SK-N-SH treated with all-trans-retinoic acid at 6 μM for 48 hours (cell line): ENCODE measurements at regions not wholly inside any gene's neighbourhood (a gene's known extent, or its start where the extent isn't known, plus 50 kb on each side); places are given as distances from the start of the nearest gene placed in this dataset.

Experiments used
- ARNTL ChIP-seq: fragments of 450-650 bp; formaldehyde crosslinking; IDR thresholded peaks from 2 replicates; pipeline ENCODE4 v1.5.0; 2020; ENCODE audit warnings: low read depth, mild to moderate bottlenecking, moderate library complexity, borderline replicate concordance
- BACH2 ChIP-seq: fragments of 250-450 bp; sonication (Bioruptor Pico); IDR thresholded peaks from 2 replicates; pipeline ENCODE4 v1.9.0; 2021; ENCODE audit warnings: mild to moderate bottlenecking, borderline replicate concordance
- CREB5 ChIP-seq: fragments of 250-450 bp; sonication (Bioruptor Pico); IDR thresholded peaks from 2 replicates; pipeline ENCODE4 v1.5.1; 2020; ENCODE audit warnings: low read depth, mild to moderate bottlenecking, moderate library complexity
- CSRNP3 ChIP-seq: fragments of 250-450 bp; sonication (Bioruptor Pico); IDR thresholded peaks from 2 replicates; pipeline ENCODE4 v1.5.1; 2021; ENCODE audit warnings: mild to moderate bottlenecking, moderate library complexity
- ESRRG ChIP-seq: fragments of 250-450 bp; sonication (Bioruptor Pico); IDR thresholded peaks from 2 replicates; pipeline ENCODE4 v1.6.1; 2021; ENCODE audit warnings: mild to moderate bottlenecking
- ISL1 ChIP-seq: fragments of 250-450 bp; sonication (Bioruptor Pico); IDR thresholded peaks from 2 replicates; pipeline ENCODE4 v2.1.2; 2022; ENCODE audit warnings: mild to moderate bottlenecking, moderate library complexity
- PATZ1 ChIP-seq: fragments of 250-450 bp; sonication (Bioruptor Pico); IDR thresholded peaks from 2 replicates; pipeline ENCODE4 v1.8.0; 2020; ENCODE audit warnings: mild to moderate bottlenecking, moderate library complexity, borderline replicate concordance
- POU6F1 ChIP-seq: fragments of 250-450 bp; sonication (Bioruptor Pico); IDR thresholded peaks from 2 replicates; pipeline ENCODE4 v1.8.0; 2021; ENCODE audit warnings: low read depth, mild to moderate bottlenecking, moderate library complexity, borderline replicate concordance
- RARB ChIP-seq: fragments of 250-450 bp; sonication (Bioruptor Pico); IDR thresholded peaks from 2 replicates; pipeline ENCODE4 v1.8.0; 2021; ENCODE audit warnings: mild to moderate bottlenecking, moderate library complexity
- TCF4 ChIP-seq: fragments of 250-450 bp; sonication (Bioruptor Pico); IDR thresholded peaks from 2 replicates; pipeline ENCODE4 v1.8.0; 2021; ENCODE audit warnings: mild to moderate bottlenecking, moderate library complexity, borderline replicate concordance

GRCh38 chr1:234697015-234697414 lies 87.0 kb upstream of the IRF2BP2 start:
- TF ChIP-seq ARNTL (CRISPR knock-in tag): no peak
- TF ChIP-seq PATZ1 (CRISPR knock-in tag): no peak
- TF ChIP-seq ESRRG: no peak
- TF ChIP-seq BACH2 (CRISPR knock-in tag): no peak
- no peak for TF ChIP-seq POU6F1
- TF ChIP-seq CREB5 (CRISPR knock-in tag): no peak
- TF ChIP-seq TCF4 (CRISPR knock-in tag): no peak
- TF ChIP-seq ISL1 (CRISPR knock-in tag): no peak
- TF ChIP-seq CSRNP3: no peak
- no peak for TF ChIP-seq RARB
